ENCODE measurements at regions not wholly inside any gene's neighbourhood (a gene's known extent, or its start where the extent isn't known, plus 50 kb on each side); places are given as distances from the start of the nearest gene placed in this dataset.

GRCh38 chr17:22409160-22409751, 716.9 kb downstream of the KCNJ18 start (continued):
- TF ChIP-seq ZNF462 (CRISPR knock-in tag; IDR thresholded peaks at IDR 0.05) (no peak), JUNB (IDR thresholded peaks at IDR 0.05; ENCODE audit: unreplicated experiment) (no peak), EZH2 (IDR thresholded peaks at IDR 0.05; ENCODE audit: low read depth, unreplicated experiment) (no peak)

DNA sequence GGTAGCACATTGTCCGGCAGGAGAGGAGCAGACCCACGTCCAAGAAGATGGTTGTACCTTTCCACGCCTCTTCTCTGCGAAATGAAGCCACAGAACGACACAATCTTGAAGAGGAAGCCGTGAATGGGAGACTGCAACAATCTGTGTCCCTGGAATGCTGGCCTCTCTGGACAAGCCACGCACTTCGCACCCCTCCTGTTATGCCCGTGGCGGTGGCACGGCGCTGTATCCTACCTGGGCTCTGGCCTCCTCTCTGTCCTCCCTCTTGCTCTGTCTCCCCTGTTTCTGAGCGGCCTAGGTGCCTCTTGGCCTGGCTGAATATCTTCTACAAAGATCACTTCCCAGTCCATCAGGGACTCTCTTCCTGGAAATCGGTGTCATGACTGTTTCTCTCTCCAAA, 717.8 kb downstream of the KCNJ18 start:
- Histone ChIP-seq H3K4me2 (no peak overlapping the region), H3F3A (replicated peaks; ENCODE audit: low read depth) (no peaks in the 10 kb centered on the region), H3K9me2 (ENCODE audit: insufficient read depth) (no peaks in the 10 kb centered on the region), H3K27me3 (ENCODE audit: insufficient read depth) (no peaks in the 10 kb centered on the region), H3K27ac (ENCODE audit: low read depth) (no peak overlapping the region), H3K79me2 (replicated peaks; ENCODE audit: insufficient read depth) (no peaks in the 10 kb centered on the region), H3K36me3 (ENCODE audit: insufficient read depth) (no peaks in the 10 kb centered on the region), H3K4me1 (ENCODE audit: insufficient read depth) (no peaks in the 10 kb centered on the region), H3K4me3 (no peak overlapping the region), H4K20me1 (replicated peaks; ENCODE audit: insufficient read depth) (no peaks in the 10 kb centered on the region), H2AFZ (no peak overlapping the region)
- Mint-ChIP-seq H3K4me1 (no peaks in the 10 kb centered on the region), H3K9me3 (peaks cover 63% of the 10 kb centered on the region), H3K27ac (no peak overlapping the region), H3K4me3 (no peak overlapping the region), H3K36me3 (ENCODE audit: low read depth) (peaks cover 36% of the 10 kb centered on the region), H3K27me3 (ENCODE audit: insufficient read depth, low read depth, poor library complexity) (peaks cover 15% of the 10 kb centered on the region)
- no peak for ATAC-seq
- DNase-seq (ENCODE audit: low spot score) = no peak
- no peak for TF ChIP-seq EZH2 (IDR thresholded peaks at IDR 0.05; ENCODE audit: low read depth, unreplicated experiment)
